ENCODE measurements at regions not wholly inside any gene's neighbourhood (a gene's known extent, or its start where the extent isn't known, plus 50 kb on each side); places are given as distances from the start of the nearest gene placed in this dataset.

- no peak for TF ChIP-seq CTCF (conservative IDR thresholded peaks at IDR 0.05 in 1 of 2, IDR thresholded peaks at IDR 0.05 in 1 of 2; ENCODE audit: extremely low read depth in 1 of 2, insufficient read depth in 1 of 2, low read depth in 1 of 2, low read length in 2 of 2)
- TF ChIP-seq EZH2 (IDR thresholded peaks at IDR 0.05; ENCODE audit: borderline replicate concordance, low read length): no peak
Measured at GRCh38 chr18:40423291-40423690, 1531.7 kb upstream of the PIK3C3 start.
